Stimulated activated CD4-positive, alpha-beta T cell treated with anti-CD3 and anti-CD28 coated beads, Interleukin-1b, Interleukin-23, amount 100 ng/mL, for 1 hour (primary cell): ENCODE measurements at regions not wholly inside any gene's neighbourhood (a gene's known extent, or its start where the extent isn't known, plus 50 kb on each side); places are given as distances from the start of the nearest gene placed in this dataset.
"Not testable (repeated sequence)": the region's sequence is repeated elsewhere in the genome, so short reads cannot be mapped to it uniquely, and the experiment has no call there.

ENCODE experiments used
- DNase-seq, 2 donors: peaks; one replicate each; pipeline ENCODE4 v3.0.0-alpha.2; 2020; ENCODE audit warnings: low read depth in 2 of 2

DNA sequence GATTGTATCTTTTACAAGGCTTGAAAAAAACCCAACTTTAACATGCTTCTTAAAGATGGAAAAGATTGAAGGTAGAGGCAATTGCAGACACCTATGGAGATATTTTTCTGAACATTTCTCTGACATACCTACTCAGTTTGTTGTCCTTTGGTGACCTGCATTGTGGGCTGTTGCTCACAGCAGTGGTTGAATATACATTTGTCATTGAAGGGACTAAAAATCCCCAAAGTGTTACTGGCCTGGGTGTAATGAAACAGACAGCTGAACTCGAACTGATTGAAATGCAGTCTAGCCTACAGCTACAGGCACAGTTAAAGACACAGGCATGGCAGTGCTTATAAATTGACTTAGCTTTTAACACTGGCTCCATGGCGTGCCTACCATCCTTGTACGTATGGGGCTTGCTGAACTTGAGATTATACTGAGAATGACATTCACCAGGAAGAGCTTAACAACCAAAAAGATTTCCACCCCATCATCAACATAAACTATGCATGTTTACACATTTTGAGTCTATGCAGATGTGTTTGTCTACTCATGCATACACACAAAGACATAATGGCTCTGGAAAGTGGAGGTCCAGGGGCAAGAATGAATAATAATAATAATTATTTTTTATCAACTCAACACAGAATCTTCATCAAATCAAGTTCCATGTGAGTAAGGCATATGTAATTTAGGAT lies 83.2 kb upstream of the NOX3 start:
- DNase-seq, result no peak

DNA sequence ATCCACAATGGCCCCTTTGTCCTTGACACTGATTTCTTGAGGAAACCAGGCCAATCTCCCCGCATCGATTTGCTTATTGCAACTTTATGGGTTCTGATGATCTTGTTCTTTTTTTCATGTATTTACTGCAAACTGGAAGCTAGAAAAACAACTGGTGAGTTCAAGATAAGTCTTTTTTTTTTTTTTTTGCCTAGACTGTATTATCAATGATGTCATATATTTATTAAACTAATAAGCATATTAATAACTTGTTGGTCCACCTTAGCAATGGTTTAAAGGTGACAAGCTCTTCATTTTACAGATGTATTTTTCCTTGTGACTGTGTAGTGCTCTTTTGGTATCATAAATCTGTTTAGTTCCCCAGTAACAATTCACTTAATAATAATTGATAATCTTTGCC lies 79.0 kb upstream of the NOX3 start:
- DNase-seq, result no peak

- no peak for DNase-seq
Measured at GRCh38 chr6:155530219-155530834, 74.7 kb upstream of the NOX3 start.

DNA sequence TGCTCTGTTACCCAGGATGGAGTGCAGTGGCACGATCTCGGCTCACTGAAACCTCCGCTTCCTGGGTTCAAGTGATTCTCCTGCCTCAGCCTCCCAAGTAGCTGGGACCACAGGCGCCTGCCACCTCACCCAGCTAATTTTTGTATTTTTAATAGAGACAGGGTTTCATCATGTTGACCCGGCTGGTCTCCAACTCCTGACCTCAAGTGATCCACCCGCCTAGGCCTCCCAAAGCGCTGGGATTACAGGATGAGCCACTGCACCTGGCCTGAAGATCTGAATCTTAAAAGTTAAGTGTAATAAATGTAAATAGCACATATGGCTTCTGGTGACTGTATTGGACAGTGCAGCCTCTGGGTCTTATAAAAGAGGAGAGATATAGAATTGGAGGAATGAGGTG lies 74.2 kb upstream of the NOX3 start:
- not testable (repeated sequence) for DNase-seq

GRCh38 chr6:155528982-155529453 lies 73.4 kb upstream of the NOX3 start:
- DNase-seq, result no peak

DNA sequence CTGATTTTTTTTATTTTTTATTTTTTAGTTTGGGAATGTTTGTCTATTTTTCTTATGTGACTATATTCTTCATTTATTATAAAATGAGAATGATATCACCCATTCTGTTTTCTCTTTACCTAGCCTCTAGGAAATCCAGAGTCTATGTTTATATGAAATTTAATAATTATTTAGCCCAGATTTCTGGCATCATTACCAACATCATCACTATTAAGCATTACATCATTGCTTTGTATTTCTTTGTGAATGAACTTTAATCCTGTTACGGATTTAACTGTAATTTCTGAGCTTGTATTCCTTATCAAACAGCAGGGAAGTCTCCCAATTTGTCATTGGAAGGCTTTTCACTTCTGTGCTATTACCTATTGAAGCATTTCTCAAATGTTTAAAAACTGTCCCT lies 72.7 kb upstream of the NOX3 start:
- no peak for DNase-seq

- DNase-seq, result no peak
Measured at GRCh38 chr6:155527443-155527842, 71.8 kb upstream of the NOX3 start.

- DNase-seq, result no peak
Measured at GRCh38 chr6:155523821-155524651, 68.4 kb upstream of the NOX3 start.

DNA sequence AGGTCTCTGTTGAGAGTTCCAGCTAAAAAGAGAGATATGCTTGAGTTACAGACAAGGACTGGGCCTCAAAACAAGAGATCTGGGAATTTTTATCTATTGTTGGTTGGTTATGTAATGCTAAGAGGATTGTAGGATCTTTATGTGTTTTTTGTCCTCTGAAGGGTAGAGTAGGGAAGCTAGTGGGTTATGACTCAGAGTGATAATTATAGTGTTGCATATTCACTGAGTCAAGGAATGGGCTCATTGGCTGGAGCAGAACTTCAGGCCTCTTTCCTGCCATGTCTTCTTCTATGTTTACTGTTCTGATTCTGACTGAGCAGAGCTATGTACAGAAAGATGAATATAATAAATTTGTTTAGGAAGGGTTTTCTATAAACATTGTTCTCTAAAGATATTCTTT lies 66.1 kb upstream of the NOX3 start:
- no peak for DNase-seq

DNA sequence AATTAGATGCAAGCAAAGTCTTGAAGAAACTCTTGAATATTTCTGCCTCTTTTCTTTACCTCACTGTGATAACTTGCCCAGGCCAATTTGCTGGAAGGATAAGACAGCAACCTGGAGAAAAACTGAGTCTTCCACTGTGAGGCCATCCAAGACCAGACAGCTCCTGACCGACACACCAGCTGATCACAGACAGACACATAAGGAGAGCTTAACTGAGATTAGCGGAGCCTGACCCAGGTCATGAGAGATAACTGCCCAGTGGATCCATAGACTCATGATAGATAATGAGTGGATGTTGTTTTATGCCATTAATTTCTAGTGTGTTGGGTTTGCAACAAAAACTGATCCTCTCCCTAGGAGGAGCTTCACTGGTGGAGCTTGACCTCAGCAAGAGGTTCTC lies 64.4 kb upstream of the NOX3 start:
- no peak for DNase-seq

DNA sequence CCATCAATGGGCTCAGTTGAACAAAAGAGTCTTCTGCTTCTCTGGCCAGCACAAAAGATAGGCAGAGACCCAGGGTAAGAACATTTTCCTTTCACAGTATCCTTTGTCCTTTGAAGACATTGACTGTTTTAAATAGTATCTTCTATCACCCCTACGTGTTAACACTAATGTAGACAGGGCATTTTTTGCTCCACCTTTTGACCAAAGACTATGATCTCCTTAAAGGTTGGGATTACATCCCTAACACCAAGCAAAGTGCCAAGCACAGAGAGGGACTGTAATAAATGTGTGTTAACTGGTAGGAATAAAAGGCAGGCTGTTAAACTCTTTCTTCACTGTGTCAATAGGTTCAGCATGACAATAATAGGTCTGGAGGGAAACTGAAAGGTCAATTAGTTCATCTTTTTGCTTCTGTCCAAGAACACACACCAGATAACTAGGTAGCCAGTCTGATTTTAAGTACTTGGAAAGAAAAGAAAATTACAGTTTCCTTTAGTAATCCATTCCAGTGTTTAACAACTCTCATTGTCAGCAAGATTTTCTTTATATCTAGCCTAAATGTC lies 63.6 kb upstream of the NOX3 start:
- DNase-seq, result no peak

- DNase-seq, result no peak
Measured at GRCh38 chr6:155517294-155517693, 61.7 kb upstream of the NOX3 start.

DNA sequence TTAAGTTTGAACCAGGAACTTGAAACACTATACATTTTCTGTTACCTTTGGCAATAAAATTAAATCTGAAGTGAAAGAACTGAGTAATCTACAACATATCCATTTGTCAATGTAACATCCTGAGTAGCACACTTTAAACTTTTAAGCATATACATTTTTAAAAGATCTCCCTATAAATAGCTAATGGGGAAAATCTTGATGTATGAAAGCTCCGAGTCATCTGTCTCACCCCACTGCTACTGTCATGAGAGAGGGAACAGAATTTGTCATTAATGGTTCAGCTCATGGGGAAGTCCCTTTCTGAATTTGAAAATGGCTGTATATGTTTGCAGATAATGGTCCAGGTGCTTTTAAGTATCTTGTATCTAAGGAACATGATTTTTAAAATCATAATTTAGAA lies 55.2 kb upstream of the NOX3 start:
- DNase-seq, result no peak

DNA sequence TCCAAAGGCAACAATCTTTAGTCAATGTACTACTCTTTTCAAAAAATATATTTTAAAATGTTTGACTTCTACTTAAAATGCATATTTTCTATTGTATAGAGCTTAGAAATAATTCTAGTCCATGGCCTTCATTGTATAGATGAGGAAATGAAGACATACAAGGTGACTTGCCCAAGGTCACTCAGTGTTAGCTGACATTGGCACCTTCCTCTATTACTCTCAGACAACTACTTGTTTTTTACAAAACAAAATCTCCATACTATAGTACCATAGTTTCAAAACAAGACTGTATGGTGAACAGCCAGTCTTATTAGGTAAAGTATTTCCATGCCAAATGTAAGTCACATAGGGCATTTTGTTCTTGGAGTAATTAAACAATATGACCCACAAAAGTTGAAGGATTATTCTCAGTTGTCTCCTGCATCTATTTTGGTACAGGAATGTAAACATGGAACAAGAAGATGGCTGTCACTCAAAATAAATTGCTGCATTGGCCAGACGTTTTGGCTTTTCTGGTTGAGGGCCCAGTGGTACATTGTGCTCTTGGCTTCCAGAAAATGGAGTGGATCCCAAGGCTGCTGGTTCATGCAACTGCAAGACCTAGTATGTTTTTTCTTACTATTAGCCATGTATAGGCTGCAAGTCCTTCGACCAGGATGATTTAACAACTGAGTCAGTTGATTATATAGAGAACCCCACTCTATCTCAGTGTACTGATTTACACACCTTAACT lies 54.3 kb upstream of the NOX3 start:
- DNase-seq, result no peak

- DNase-seq, result no peak
Measured at GRCh38 chr6:155505608-155505989, 50.0 kb upstream of the NOX3 start.
